ENCODE measurements at regions not wholly inside any gene's neighbourhood (a gene's known extent, or its start where the extent isn't known, plus 50 kb on each side); places are given as distances from the start of the nearest gene placed in this dataset.
A peak's percentile ranks its signal among the peaks of the same experiment; 100 is the strongest.

- DNase-seq (ENCODE audit: low spot score) = peak; percentile 43
Measured at GRCh38 chr16:27685807-27686206, 135.9 kb downstream of the KATNIP start.

GRCh38 chr16:27686926-27687325 is 137.0 kb downstream of the KATNIP start:
- DNase-seq (ENCODE audit: low spot score) = no peak

GRCh38 chr16:27687605-27688004 is 137.7 kb downstream of the KATNIP start:
- no peak for DNase-seq (ENCODE audit: low spot score)

GRCh38 chr16:27689711-27690110 is 139.8 kb downstream of the KATNIP start:
- DNase-seq (ENCODE audit: low spot score) = no peak

GRCh38 chr16:27690608-27691007 is 140.7 kb downstream of the KATNIP start:
- DNase-seq (ENCODE audit: low spot score) = peak; percentile 76

- DNase-seq (ENCODE audit: low spot score) = no peak
Measured at GRCh38 chr16:27691721-27692120, 141.8 kb downstream of the KATNIP start.

GRCh38 chr16:27692576-27692975 is 142.6 kb downstream of the KATNIP start:
- DNase-seq (ENCODE audit: low spot score) = no peak

GRCh38 chr16:27695161-27695560 is 145.2 kb downstream of the KATNIP start:
- no peak for DNase-seq (ENCODE audit: low spot score)

- no peak for DNase-seq (ENCODE audit: low spot score)
Measured at GRCh38 chr16:27698266-27698665, 148.3 kb downstream of the KATNIP start.

- DNase-seq (ENCODE audit: low spot score) = no peak
Measured at GRCh38 chr16:27698746-27699145, 148.8 kb downstream of the KATNIP start.

GRCh38 chr16:27699540-27699939 is 149.6 kb downstream of the KATNIP start:
- no peak for DNase-seq (ENCODE audit: low spot score)

- DNase-seq (ENCODE audit: low spot score) = peak; percentile 39
Measured at GRCh38 chr16:27700304-27700995, 150.5 kb downstream of the KATNIP start.

GRCh38 chr16:27701381-27701780 is 151.4 kb downstream of the KATNIP start:
- DNase-seq (ENCODE audit: low spot score) = no peak

GRCh38 chr16:27703121-27703520 is 153.2 kb downstream of the KATNIP start:
- DNase-seq (ENCODE audit: low spot score) = no peak

GRCh38 chr16:27703545-27703944 is 153.6 kb downstream of the KATNIP start:
- DNase-seq (ENCODE audit: low spot score) = peak; percentile 42

- no peak for DNase-seq (ENCODE audit: low spot score)
Measured at GRCh38 chr16:27704252-27704651, 154.3 kb downstream of the KATNIP start.

GRCh38 chr16:27706156-27706865 is 156.4 kb downstream of the KATNIP start:
- no peak for DNase-seq (ENCODE audit: low spot score)

- DNase-seq (ENCODE audit: low spot score) = no peak
Measured at GRCh38 chr16:27706866-27707685, 157.1 kb downstream of the KATNIP start.

GRCh38 chr16:27708651-27709050 is 158.7 kb downstream of the KATNIP start:
- DNase-seq (ENCODE audit: low spot score) = no peak

- no peak for DNase-seq (ENCODE audit: low spot score)
Measured at GRCh38 chr16:27712251-27712711, 162.3 kb downstream of the KATNIP start.

GRCh38 chr16:27717726-27718125 is 167.8 kb downstream of the KATNIP start:
- DNase-seq (ENCODE audit: low spot score) = no peak

GRCh38 chr16:27718201-27719105 is 168.5 kb downstream of the KATNIP start:
- no peak for DNase-seq (ENCODE audit: low spot score)
